ENCODE measurements at regions not wholly inside any gene's neighbourhood (a gene's known extent, or its start where the extent isn't known, plus 50 kb on each side); places are given as distances from the start of the nearest gene placed in this dataset.

DNA sequence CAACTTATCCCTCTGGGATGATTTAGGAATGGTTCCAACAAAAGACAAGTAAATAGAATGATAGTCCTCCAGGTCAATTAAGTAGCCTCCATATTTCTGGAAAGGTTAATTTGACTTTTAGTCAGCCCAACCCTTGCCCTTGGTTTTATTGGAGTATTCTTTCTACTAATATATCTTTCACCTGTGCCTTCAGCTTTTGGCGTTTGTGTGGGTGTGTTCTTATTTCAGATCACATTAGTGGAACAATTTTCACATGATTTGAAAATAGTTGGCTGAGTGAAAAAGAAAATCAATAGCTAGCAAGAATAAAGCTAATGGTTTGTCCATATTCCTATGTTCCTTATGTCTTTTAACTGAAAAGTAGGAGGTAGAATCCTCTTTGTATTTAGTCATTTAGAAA, 239.6 kb upstream of the SGK1 start:
- Histone ChIP-seq H3K4me3 (no peak overlapping the region), H3K4me1 (replicated peaks) (no peaks in the 10 kb centered on the region), H3K27ac (no peak overlapping the region), H3K27me3 (replicated peaks; ENCODE audit: insufficient read depth) (no peaks in the 10 kb centered on the region), H3K36me3 (no peaks in the 10 kb centered on the region), H3K9me3 (no peaks in the 10 kb centered on the region)
- intact Hi-C loops (cut with DNase I), result no loop called here
- TF ChIP-seq, protein P1, sequence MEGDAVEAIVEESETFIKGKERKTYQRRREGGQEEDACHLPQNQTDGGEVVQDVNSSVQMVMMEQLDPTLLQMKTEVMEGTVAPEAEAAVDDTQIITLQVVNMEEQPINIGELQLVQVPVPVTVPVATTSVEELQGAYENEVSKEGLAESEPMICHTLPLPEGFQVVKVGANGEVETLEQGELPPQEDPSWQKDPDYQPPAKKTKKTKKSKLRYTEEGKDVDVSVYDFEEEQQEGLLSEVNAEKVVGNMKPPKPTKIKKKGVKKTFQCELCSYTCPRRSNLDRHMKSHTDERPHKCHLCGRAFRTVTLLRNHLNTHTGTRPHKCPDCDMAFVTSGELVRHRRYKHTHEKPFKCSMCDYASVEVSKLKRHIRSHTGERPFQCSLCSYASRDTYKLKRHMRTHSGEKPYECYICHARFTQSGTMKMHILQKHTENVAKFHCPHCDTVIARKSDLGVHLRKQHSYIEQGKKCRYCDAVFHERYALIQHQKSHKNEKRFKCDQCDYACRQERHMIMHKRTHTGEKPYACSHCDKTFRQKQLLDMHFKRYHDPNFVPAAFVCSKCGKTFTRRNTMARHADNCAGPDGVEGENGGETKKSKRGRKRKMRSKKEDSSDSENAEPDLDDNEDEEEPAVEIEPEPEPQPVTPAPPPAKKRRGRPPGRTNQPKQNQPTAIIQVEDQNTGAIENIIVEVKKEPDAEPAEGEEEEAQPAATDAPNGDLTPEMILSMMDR (IDR thresholded peaks at IDR 0.05), result no peak
- TF ChIP-seq POLR2AphosphoS5 (IDR thresholded peaks at IDR 0.05) (no peak), POLR2A (IDR thresholded peaks at IDR 0.05) (no peak)
- DNase-seq (ENCODE audit: low spot score), result no peak
- 58% methylated on average over 1 of the region's 1 CpG for WGBS

DNA sequence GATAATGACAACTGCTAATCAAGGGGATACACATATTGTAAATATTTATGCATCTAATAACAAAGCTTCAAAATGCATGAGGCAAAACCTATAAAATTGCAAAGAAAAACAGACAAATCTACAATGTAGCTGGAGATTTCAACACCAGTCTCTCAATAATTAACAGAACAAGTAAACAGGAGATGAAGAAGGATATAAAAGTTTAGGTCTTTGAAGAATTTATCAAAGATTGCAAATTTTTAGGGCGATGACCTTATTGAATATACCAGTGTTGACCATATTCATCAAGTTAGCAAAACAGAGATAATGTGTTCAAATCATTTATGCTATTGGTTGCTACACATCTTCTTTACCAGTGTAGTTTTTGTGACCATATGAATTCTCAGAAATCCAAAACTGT, 237.8 kb upstream of the SGK1 start:
- TF ChIP-seq, protein P1 (IDR thresholded peaks at IDR 0.05), result no peak
- TF ChIP-seq POLR2AphosphoS5 (IDR thresholded peaks at IDR 0.05) (no peak), POLR2A (IDR thresholded peaks at IDR 0.05) (no peak)
- WGBS, result 89% methylated on average over 1 of the region's 1 CpG
- no peaks in the 10 kb centered on the region for H3K9me3 ChIP-seq
- no peaks in the 10 kb centered on the region for H3K27me3 ChIP-seq (replicated peaks; ENCODE audit: insufficient read depth)
- no peaks in the 10 kb centered on the region for H3K4me1 ChIP-seq (replicated peaks)
- intact Hi-C loops (cut with DNase I), result no loop called here
- H3K4me3 ChIP-seq, result no peak overlapping the region
- no peak for DNase-seq (ENCODE audit: low spot score)
- no peak overlapping the region for H3K27ac ChIP-seq
- H3K36me3 ChIP-seq, result no peaks in the 10 kb centered on the region

DNA sequence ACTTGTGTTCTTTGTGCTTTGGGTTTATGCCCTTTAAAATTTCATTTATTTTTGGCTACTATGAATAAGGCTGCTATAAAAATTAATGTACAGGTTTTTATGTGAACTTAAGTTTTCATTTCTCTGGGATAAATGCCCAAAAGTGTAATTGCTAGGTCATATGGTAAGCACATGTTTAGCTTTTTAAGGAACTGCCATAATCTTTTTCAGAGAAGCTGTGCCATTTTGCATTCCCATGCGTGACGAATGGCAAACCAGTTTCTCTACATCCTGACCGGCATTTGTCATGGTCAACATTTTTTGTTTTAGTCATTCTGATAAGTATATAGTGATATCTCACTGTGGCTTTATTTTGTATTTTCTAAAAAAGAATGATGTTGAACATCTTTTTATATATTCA, 236.0 kb upstream of the SGK1 start:
- H3K4me1 ChIP-seq (replicated peaks), result no peaks in the 10 kb centered on the region
- 89% methylated on average over 3 of the region's 3 CpGs for WGBS
- TF ChIP-seq POLR2AphosphoS5 (IDR thresholded peaks at IDR 0.05) (no peak), POLR2A (IDR thresholded peaks at IDR 0.05) (no peak)
- TF ChIP-seq, protein P1 (IDR thresholded peaks at IDR 0.05), result no peak
- H3K4me3 ChIP-seq, result no peak overlapping the region
- no peaks in the 10 kb centered on the region for H3K36me3 ChIP-seq
- H3K9me3 ChIP-seq, result no peaks in the 10 kb centered on the region
- H3K27ac ChIP-seq, result no peak overlapping the region
- intact Hi-C loops (cut with DNase I), result no loop called here
- no peak for DNase-seq (ENCODE audit: low spot score)
- H3K27me3 ChIP-seq (replicated peaks; ENCODE audit: insufficient read depth), result no peaks in the 10 kb centered on the region

DNA sequence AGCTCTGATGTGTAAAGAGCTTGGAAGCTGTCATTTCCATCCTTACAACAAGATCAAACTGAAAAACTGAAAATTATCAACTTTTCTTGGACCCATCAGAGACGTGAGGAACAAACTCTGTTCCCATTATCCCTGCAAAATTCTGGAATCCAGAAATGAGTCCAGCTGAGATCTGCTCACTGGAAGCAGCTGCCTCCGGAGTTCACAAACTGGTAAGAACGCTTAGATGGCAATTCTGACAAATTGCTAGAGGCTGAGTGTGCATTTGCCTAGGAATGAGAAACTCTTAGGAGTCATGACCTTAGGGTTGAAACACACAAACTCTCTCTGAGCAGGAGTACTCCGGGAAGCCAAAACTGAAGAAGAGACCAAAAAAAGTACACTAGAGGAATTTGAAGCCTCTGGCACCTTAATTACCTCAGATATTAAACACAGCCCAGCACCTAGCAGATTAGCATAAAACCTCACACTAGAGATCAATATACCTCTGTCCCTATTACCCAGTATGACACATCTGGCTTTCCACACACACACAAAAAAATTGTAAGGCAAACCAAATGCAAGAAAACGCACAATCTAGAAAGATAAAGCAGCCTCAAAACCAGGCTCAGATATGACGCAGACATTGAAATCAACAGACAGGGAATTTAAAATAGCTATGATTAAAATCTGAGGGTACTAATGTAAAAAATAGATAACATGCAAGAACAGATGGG, 233.5 kb upstream of the SGK1 start:
- Histone ChIP-seq H3K9me3 (no peaks in the 10 kb centered on the region), H3K4me3 (no peak overlapping the region), H3K27ac (no peak overlapping the region), H3K4me1 (replicated peaks) (no peaks in the 10 kb centered on the region), H3K27me3 (replicated peaks; ENCODE audit: insufficient read depth) (no peaks in the 10 kb centered on the region), H3K36me3 (no peaks in the 10 kb centered on the region)
- DNase-seq (ENCODE audit: low spot score), result no peak
- intact Hi-C loops (cut with DNase I), result no loop called here
- TF ChIP-seq POLR2A (IDR thresholded peaks at IDR 0.05), result no peak
- no peak for TF ChIP-seq POLR2AphosphoS5 (IDR thresholded peaks at IDR 0.05)
- TF ChIP-seq, protein P1 (IDR thresholded peaks at IDR 0.05), result no peak
- WGBS, result 77% methylated on average over 6 of the region's 6 CpGs

DNA sequence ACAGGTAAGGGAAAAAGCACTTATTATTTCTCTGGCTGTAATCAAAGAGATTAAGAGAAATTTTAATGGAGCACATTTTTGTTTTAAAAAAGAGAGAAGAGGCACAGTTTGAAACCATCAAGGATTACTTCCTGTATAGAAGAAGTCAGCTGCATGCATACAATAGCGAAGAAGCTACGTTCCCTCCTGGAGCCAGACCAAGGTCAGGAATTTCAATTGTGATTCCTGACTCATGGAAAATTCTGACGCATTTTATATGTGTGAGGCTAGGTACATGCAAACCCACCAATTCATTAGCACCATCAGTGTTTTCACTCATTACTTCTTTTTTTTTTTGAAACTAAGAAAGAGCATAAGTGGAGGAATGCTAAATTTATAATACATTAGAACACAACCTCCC, 232.7 kb upstream of the SGK1 start:
- Histone ChIP-seq H3K4me3 (no peak overlapping the region), H3K36me3 (no peaks in the 10 kb centered on the region), H3K27ac (no peak overlapping the region), H3K27me3 (replicated peaks; ENCODE audit: insufficient read depth) (no peaks in the 10 kb centered on the region), H3K4me1 (replicated peaks) (no peaks in the 10 kb centered on the region), H3K9me3 (no peaks in the 10 kb centered on the region)
- 86% methylated on average over 3 of the region's 3 CpGs for WGBS
- DNase-seq (ENCODE audit: low spot score), result no peak
- intact Hi-C loops (cut with DNase I), result no loop called here
- TF ChIP-seq POLR2A (IDR thresholded peaks at IDR 0.05), result no peak
- TF ChIP-seq, protein P1 (IDR thresholded peaks at IDR 0.05), result no peak
- TF ChIP-seq POLR2AphosphoS5 (IDR thresholded peaks at IDR 0.05), result no peak

Data from prostate gland (tissue), 2 donors.